Ovary (tissue), 3 donors: ENCODE measurements at regions not wholly inside any gene's neighbourhood (a gene's known extent, or its start where the extent isn't known, plus 50 kb on each side); places are given as distances from the start of the nearest gene placed in this dataset.
A peak's percentile ranks its signal among the peaks of the same experiment; 100 is the strongest.

Experiments
- EP300 ChIP-seq: sonication (generic); formaldehyde crosslinking; IDR thresholded peaks from one replicate; pipeline ENCODE4 v1.6.1; 2017; ENCODE audit warnings: antibody characterized with exemption
- POLR2A ChIP-seq: fragments of 450-650 bp; IDR thresholded peaks from one replicate; pipeline ENCODE4 v1.6.1; 2017; ENCODE audit warnings: antibody characterized with exemption, mild to moderate bottlenecking, moderate library complexity
- TF ChIP-seq, protein P1 (sequence below), 3 donors: fragments of 450-650 bp in 2 of 3; fragments of 200-600 bp in 1 of 3; IDR thresholded peaks; one replicate each; pipeline versions ENCODE4 v1.5.1 to v1.8.0; 2016 to 2022; ENCODE audit warnings: antibody characterized with exemption in 3 of 3, mild to moderate bottlenecking in 1 of 3
- donor health status: DM: no; HTN: no; CAD: no.

- TF ChIP-seq EP300 (no peak), POLR2A (no peak)
- TF ChIP-seq, protein P1, sequence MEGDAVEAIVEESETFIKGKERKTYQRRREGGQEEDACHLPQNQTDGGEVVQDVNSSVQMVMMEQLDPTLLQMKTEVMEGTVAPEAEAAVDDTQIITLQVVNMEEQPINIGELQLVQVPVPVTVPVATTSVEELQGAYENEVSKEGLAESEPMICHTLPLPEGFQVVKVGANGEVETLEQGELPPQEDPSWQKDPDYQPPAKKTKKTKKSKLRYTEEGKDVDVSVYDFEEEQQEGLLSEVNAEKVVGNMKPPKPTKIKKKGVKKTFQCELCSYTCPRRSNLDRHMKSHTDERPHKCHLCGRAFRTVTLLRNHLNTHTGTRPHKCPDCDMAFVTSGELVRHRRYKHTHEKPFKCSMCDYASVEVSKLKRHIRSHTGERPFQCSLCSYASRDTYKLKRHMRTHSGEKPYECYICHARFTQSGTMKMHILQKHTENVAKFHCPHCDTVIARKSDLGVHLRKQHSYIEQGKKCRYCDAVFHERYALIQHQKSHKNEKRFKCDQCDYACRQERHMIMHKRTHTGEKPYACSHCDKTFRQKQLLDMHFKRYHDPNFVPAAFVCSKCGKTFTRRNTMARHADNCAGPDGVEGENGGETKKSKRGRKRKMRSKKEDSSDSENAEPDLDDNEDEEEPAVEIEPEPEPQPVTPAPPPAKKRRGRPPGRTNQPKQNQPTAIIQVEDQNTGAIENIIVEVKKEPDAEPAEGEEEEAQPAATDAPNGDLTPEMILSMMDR (IDR thresholded peaks at IDR 0.05), result peak; percentile 48 to 84 (median 61)
Measured at GRCh38 chr2:7427293-7428060, 510.3 kb downstream of the RNF144A start.
